Stimulated activated naive CD8-positive, alpha-beta T cell treated with anti-CD3 and anti-CD28 coated beads, Interleukin-15, amount 100 ng/mL, for 72 hours (primary cell): ENCODE measurements at regions not wholly inside any gene's neighbourhood (a gene's known extent, or its start where the extent isn't known, plus 50 kb on each side); places are given as distances from the start of the nearest gene placed in this dataset.

Source experiments
- ATAC-seq: fragments of 150-1000 bp; cut with Tn5 transposase; 2 replicates; pipeline ENCODE4 v1.10.0; 2021; ENCODE audit warnings: mild to moderate bottlenecking, moderate library complexity
- DNase-seq, 2 donors: peaks; one replicate each; pipeline ENCODE4 v3.0.0; 2021 to 2022
- H3K27ac Mint-ChIP-seq, 2 donors: one replicate each; pipeline ENCODE4 v1.8.0; 2022; ENCODE audit warnings: mild to moderate bottlenecking in 2 of 2, mixed read lengths in 2 of 2, moderate library complexity in 2 of 2
- H3K27me3 Mint-ChIP-seq: one replicate; pipeline ENCODE4 v1.8.0; 2022; ENCODE audit warnings: mixed read lengths
- H3K4me1 Mint-ChIP-seq: one replicate; pipeline ENCODE4 v1.8.0; 2022; ENCODE audit warnings: mild to moderate bottlenecking, mixed read lengths
- H3K4me3 Mint-ChIP-seq, 2 donors: one replicate each; pipeline ENCODE4 v1.8.0; 2022; ENCODE audit warnings: mild to moderate bottlenecking in 2 of 2, mixed read lengths in 2 of 2, moderate library complexity in 1 of 2
- H3K9me3 Mint-ChIP-seq, 2 donors: one replicate each; pipeline ENCODE4 v1.8.0; 2022; ENCODE audit warnings: mixed read lengths in 2 of 2

- no peak for ATAC-seq
- H3K27me3 Mint-ChIP-seq = no peaks in the 10 kb centered on the region
- DNase-seq = no peak
- H3K4me1 Mint-ChIP-seq = peaks cover 11% of the 10 kb centered on the region
- H3K27ac Mint-ChIP-seq = no peak overlapping the region
- no peak overlapping the region for H3K4me3 Mint-ChIP-seq
- peaks cover 4 to 18% of the 10 kb centered on the region in 2 donors for H3K9me3 Mint-ChIP-seq
These were observed 236.4 kb downstream of the CASP12 start for GRCh38 chr11:104661901-104662300.

GRCh38 chr11:104661471-104661870 lies 236.8 kb downstream of the CASP12 start:
- H3K27ac Mint-ChIP-seq = no peak overlapping the region
- H3K4me1 Mint-ChIP-seq = peaks cover 15% of the 10 kb centered on the region
- DNase-seq (no peak), ATAC-seq (no peak)
- no peak overlapping the region for H3K4me3 Mint-ChIP-seq
- H3K9me3 Mint-ChIP-seq = peaks cover 4 to 18% of the 10 kb centered on the region in 2 donors
- no peaks in the 10 kb centered on the region for H3K27me3 Mint-ChIP-seq

- Mint-ChIP-seq H3K9me3 (peaks cover 4 to 14% of the 10 kb centered on the region in 2 donors), H3K4me3 (no peak overlapping the region), H3K4me1 (peaks cover 36% of the 10 kb centered on the region), H3K27me3 (no peaks in the 10 kb centered on the region), H3K27ac (no peak overlapping the region)
- DNase-seq (no peak), ATAC-seq (no peak)
These were observed 240.1 kb downstream of the CASP12 start for GRCh38 chr11:104658177-104658576.

GRCh38 chr11:104657083-104657482 lies 241.2 kb downstream of the CASP12 start:
- no peak overlapping the region for H3K27ac Mint-ChIP-seq
- ATAC-seq = peak; percentile 95
- no peak for DNase-seq

GRCh38 chr11:104655066-104655465 lies 243.2 kb downstream of the CASP12 start:
- Mint-ChIP-seq H3K27ac (no peak overlapping the region), H3K9me3 (peaks cover 13 to 18% of the 10 kb centered on the region in 2 donors), H3K27me3 (no peaks in the 10 kb centered on the region), H3K4me3 (no peak overlapping the region), H3K4me1 (peaks cover 41% of the 10 kb centered on the region)
- DNase-seq (no peak), ATAC-seq (no peak)

More at GRCh38 chr11:104657083-104657482, 241.2 kb downstream of the CASP12 start:
- H3K4me1 Mint-ChIP-seq = peaks cover 40% of the 10 kb centered on the region
- H3K9me3 Mint-ChIP-seq = peaks cover 4 to 14% of the 10 kb centered on the region in 2 donors
- H3K27me3 Mint-ChIP-seq = no peaks in the 10 kb centered on the region
- H3K4me3 Mint-ChIP-seq = peak overlapping the region; percentile 16 to 67

- Mint-ChIP-seq H3K4me1 (peaks cover 47% of the 10 kb centered on the region), H3K9me3 (peaks cover 14 to 18% of the 10 kb centered on the region in 2 donors), H3K27me3 (no peaks in the 10 kb centered on the region), H3K4me3 (no peak overlapping the region), H3K27ac (no peak overlapping the region)
- DNase-seq (no peak), ATAC-seq (no peak)
These were observed 244.0 kb downstream of the CASP12 start for GRCh38 chr11:104654181-104654813.

- Mint-ChIP-seq H3K27me3 (no peaks in the 10 kb centered on the region), H3K9me3 (peaks cover 13 to 14% of the 10 kb centered on the region in 2 donors), H3K27ac (no peak overlapping the region), H3K4me1 (peaks cover 53% of the 10 kb centered on the region), H3K4me3 (peak overlapping the region in 1 of 2 donors; percentile 9)
- ATAC-seq = peak; percentile 69
- DNase-seq = peak in 1 of 2 donors; percentile 16
These were observed 244.9 kb downstream of the CASP12 start for GRCh38 chr11:104653407-104653806.

- peaks cover 13 to 14% of the 10 kb centered on the region in 2 donors for H3K9me3 Mint-ChIP-seq
- ATAC-seq (no peak), DNase-seq (no peak)
- H3K27me3 Mint-ChIP-seq = no peaks in the 10 kb centered on the region
- H3K27ac Mint-ChIP-seq = no peak overlapping the region
- peak overlapping the region in 1 of 2 donors; percentile 9 for H3K4me3 Mint-ChIP-seq
- peaks cover 53% of the 10 kb centered on the region for H3K4me1 Mint-ChIP-seq
These were observed 245.3 kb downstream of the CASP12 start for GRCh38 chr11:104652996-104653395.

- Mint-ChIP-seq H3K9me3 (peaks cover 20 to 21% of the 10 kb centered on the region in 2 donors), H3K27ac (no peak overlapping the region), H3K4me1 (peaks cover 52% of the 10 kb centered on the region), H3K27me3 (no peaks in the 10 kb centered on the region), H3K4me3 (no peak overlapping the region)
- peak in 1 of 2 donors; percentile 12 for DNase-seq
- ATAC-seq = no peak
These were observed 248.0 kb downstream of the CASP12 start for GRCh38 chr11:104650234-104650633.

- H3K27ac Mint-ChIP-seq = no peak overlapping the region
- DNase-seq (no peak), ATAC-seq (no peak)
- H3K4me1 Mint-ChIP-seq = peaks cover 45% of the 10 kb centered on the region
- H3K4me3 Mint-ChIP-seq = no peak overlapping the region
- peaks cover 20 to 21% of the 10 kb centered on the region in 2 donors for H3K9me3 Mint-ChIP-seq
- H3K27me3 Mint-ChIP-seq = no peaks in the 10 kb centered on the region
These were observed 249.3 kb downstream of the CASP12 start for GRCh38 chr11:104649002-104649401.

- ATAC-seq (peak; percentile 52), DNase-seq (no peak)
- Mint-ChIP-seq H3K9me3 (peaks cover 16 to 17% of the 10 kb centered on the region in 2 donors), H3K4me1 (peaks cover 34% of the 10 kb centered on the region), H3K27ac (no peak overlapping the region), H3K4me3 (no peak overlapping the region), H3K27me3 (no peaks in the 10 kb centered on the region)
These were observed 252.7 kb downstream of the CASP12 start for GRCh38 chr11:104645261-104646222.

- Mint-ChIP-seq H3K4me3 (no peak overlapping the region), H3K27ac (no peak overlapping the region), H3K27me3 (no peaks in the 10 kb centered on the region), H3K9me3 (peaks cover 0 to 5% of the 10 kb centered on the region in 2 donors), H3K4me1 (no peaks in the 10 kb centered on the region)
- ATAC-seq (no peak), DNase-seq (no peak)
These were observed 260.5 kb downstream of the CASP12 start for GRCh38 chr11:104637662-104638170.

- H3K4me3 Mint-ChIP-seq = no peak overlapping the region
- H3K9me3 Mint-ChIP-seq = peaks cover 0 to 5% of the 10 kb centered on the region in 2 donors
- no peaks in the 10 kb centered on the region for H3K27me3 Mint-ChIP-seq
- ATAC-seq (no peak), DNase-seq (no peak)
- no peak overlapping the region for H3K27ac Mint-ChIP-seq
- H3K4me1 Mint-ChIP-seq = no peaks in the 10 kb centered on the region
These were observed 265.0 kb downstream of the CASP12 start for GRCh38 chr11:104633226-104633625.

- no peak for ATAC-seq
- Mint-ChIP-seq H3K4me3 (no peak overlapping the region), H3K4me1 (no peaks in the 10 kb centered on the region), H3K27ac (no peak overlapping the region), H3K27me3 (no peaks in the 10 kb centered on the region), H3K9me3 (peaks cover 0 to 5% of the 10 kb centered on the region in 2 donors)
- DNase-seq = no peak
These were observed 267.9 kb downstream of the CASP12 start for GRCh38 chr11:104630352-104630751.

- Mint-ChIP-seq H3K9me3 (peaks cover 0 to 11% of the 10 kb centered on the region in 2 donors), H3K4me1 (peaks cover 38% of the 10 kb centered on the region), H3K27me3 (no peaks in the 10 kb centered on the region), H3K4me3 (no peak overlapping the region), H3K27ac (no peak overlapping the region)
- no peak for ATAC-seq
- DNase-seq = no peak
These were observed 273.0 kb downstream of the CASP12 start for GRCh38 chr11:104625246-104625645.

GRCh38 chr11:104624021-104624420 lies 274.2 kb downstream of the CASP12 start:
- Mint-ChIP-seq H3K9me3 (peaks cover 0 to 11% of the 10 kb centered on the region in 2 donors), H3K4me1 (peaks cover 38% of the 10 kb centered on the region), H3K27me3 (no peaks in the 10 kb centered on the region), H3K27ac (no peak overlapping the region), H3K4me3 (no peak overlapping the region)
- ATAC-seq (peak; percentile 76), DNase-seq (no peak)
